MM.1S (cell line): ENCODE measurements at regions not wholly inside any gene's neighbourhood (a gene's known extent, or its start where the extent isn't known, plus 50 kb on each side); places are given as distances from the start of the nearest gene placed in this dataset.
A peak's percentile ranks its signal among the peaks of the same experiment; 100 is the strongest.

Source experiments
- DNase-seq: peaks from one replicate; pipeline ENCODE4 v3.0.0-alpha.2; 2015
- H2AFZ ChIP-seq: fragments of 300-600 bp; sonication (generic); 2 replicates; pipeline ENCODE4 v1.6.0; 2016; ENCODE audit warnings: antibody characterized with exemption, low read length
- H3F3A ChIP-seq: fragments of 300-600 bp; sonication (generic); 2 replicates; pipeline ENCODE4 v1.6.1; 2016; ENCODE audit warnings: mild to moderate bottlenecking, antibody characterized with exemption, low read length, moderate library complexity, mixed read lengths; ENCODE audit not compliant: insufficient read depth
- H3K27ac ChIP-seq: fragments of 300-600 bp; sonication (generic); 2 replicates; pipeline ENCODE4 v1.5.1; 2016; ENCODE audit warnings: mild to moderate bottlenecking, low read length
- H3K27me3 ChIP-seq: fragments of 300-600 bp; sonication (generic); replicated peaks from 2 replicates; pipeline ENCODE4 v1.6.0; 2016; ENCODE audit warnings: low read length; ENCODE audit not compliant: insufficient read depth
- H3K36me3 ChIP-seq: fragments of 300-600 bp; sonication (generic); replicated peaks from 2 replicates; pipeline ENCODE4 v1.6.1; 2016; ENCODE audit warnings: mild to moderate bottlenecking, low read length, mixed read lengths; ENCODE audit not compliant: insufficient read depth
- H3K4me1 ChIP-seq: fragments of 300-600 bp; sonication (generic); 2 replicates; pipeline ENCODE4 v1.6.1; 2016; ENCODE audit warnings: low read length, mixed read lengths
- H3K4me2 ChIP-seq: fragments of 300-600 bp; sonication (generic); 2 replicates; pipeline ENCODE4 v1.6.0; 2016; ENCODE audit warnings: low read depth, low read length
- H3K4me3 ChIP-seq: fragments of 300-600 bp; sonication (generic); 2 replicates; pipeline ENCODE4 v1.5.1; 2016; ENCODE audit warnings: low read length, mixed read lengths
- H3K79me2 ChIP-seq: fragments of 300-600 bp; sonication (generic); 2 replicates; pipeline ENCODE4 v1.6.1; 2016; ENCODE audit warnings: mixed run types, low read length, mixed read lengths
- H3K9ac ChIP-seq: fragments of 300-600 bp; sonication (generic); 2 replicates; pipeline ENCODE4 v1.6.1; 2016; ENCODE audit warnings: low read length, mixed read lengths
- H3K9me2 ChIP-seq: fragments of 300-600 bp; sonication (generic); replicated peaks from 2 replicates; pipeline ENCODE4 v1.6.1; 2016; ENCODE audit warnings: mild to moderate bottlenecking, low read length, mixed read lengths; ENCODE audit not compliant: insufficient read depth
- H3K9me3 ChIP-seq: fragments of 300-600 bp; sonication (generic); replicated peaks from 2 replicates; pipeline ENCODE4 v1.6.1; 2016; ENCODE audit warnings: mild to moderate bottlenecking, low read length, mixed read lengths; ENCODE audit not compliant: insufficient read depth
- H4K20me1 ChIP-seq: fragments of 300-600 bp; sonication (generic); 2 replicates; pipeline ENCODE4 v1.6.1; 2016; ENCODE audit warnings: mild to moderate bottlenecking, low read length, moderate library complexity, mixed read lengths; ENCODE audit not compliant: insufficient read depth
- EZH2 ChIP-seq: fragments of 300-600 bp; sonication (generic); optimal IDR thresholded peaks from 2 replicates; pipeline ENCODE3; 2017; ENCODE audit warnings: low read depth, mild to moderate bottlenecking, antibody characterized with exemption, low read length, mixed read lengths
- EZH2phosphoT487 ChIP-seq: fragments of 300-600 bp; sonication (generic); IDR thresholded peaks from 2 replicates; pipeline ENCODE4 v1.6.1; 2018; ENCODE audit warnings: antibody characterized with exemption, low read length
- TF ChIP-seq, protein P1 (sequence below): fragments of 300-600 bp; sonication (generic); IDR thresholded peaks from 2 replicates; pipeline ENCODE4 v1.5.1; 2016; ENCODE audit warnings: antibody characterized with exemption, low read length, mixed read lengths

- no peaks in the 10 kb centered on the region for H3F3A ChIP-seq
- H3K79me2 ChIP-seq = peaks cover 36% of the 10 kb centered on the region
- H3K4me3 ChIP-seq = no peak overlapping the region
- H3K9me2 ChIP-seq = no peaks in the 10 kb centered on the region
- no peak overlapping the region for H3K9ac ChIP-seq
- H3K36me3 ChIP-seq = no peaks in the 10 kb centered on the region
- H3K4me2 ChIP-seq = no peak overlapping the region
- no peaks in the 10 kb centered on the region for H3K27me3 ChIP-seq
- H3K4me1 ChIP-seq = 0 out of 2 replicates have a peak, but pooled peaks cover 3% of the 10 kb centered on the region
- H3K9me3 ChIP-seq = no peaks in the 10 kb centered on the region
- H3K27ac ChIP-seq = no peak overlapping the region
- no peaks in the 10 kb centered on the region for H4K20me1 ChIP-seq
- no peak for DNase-seq
- H2AFZ ChIP-seq = no peak overlapping the region
- no peak for TF ChIP-seq EZH2
- TF ChIP-seq EZH2phosphoT487 = no peak
- TF ChIP-seq, protein P1, sequence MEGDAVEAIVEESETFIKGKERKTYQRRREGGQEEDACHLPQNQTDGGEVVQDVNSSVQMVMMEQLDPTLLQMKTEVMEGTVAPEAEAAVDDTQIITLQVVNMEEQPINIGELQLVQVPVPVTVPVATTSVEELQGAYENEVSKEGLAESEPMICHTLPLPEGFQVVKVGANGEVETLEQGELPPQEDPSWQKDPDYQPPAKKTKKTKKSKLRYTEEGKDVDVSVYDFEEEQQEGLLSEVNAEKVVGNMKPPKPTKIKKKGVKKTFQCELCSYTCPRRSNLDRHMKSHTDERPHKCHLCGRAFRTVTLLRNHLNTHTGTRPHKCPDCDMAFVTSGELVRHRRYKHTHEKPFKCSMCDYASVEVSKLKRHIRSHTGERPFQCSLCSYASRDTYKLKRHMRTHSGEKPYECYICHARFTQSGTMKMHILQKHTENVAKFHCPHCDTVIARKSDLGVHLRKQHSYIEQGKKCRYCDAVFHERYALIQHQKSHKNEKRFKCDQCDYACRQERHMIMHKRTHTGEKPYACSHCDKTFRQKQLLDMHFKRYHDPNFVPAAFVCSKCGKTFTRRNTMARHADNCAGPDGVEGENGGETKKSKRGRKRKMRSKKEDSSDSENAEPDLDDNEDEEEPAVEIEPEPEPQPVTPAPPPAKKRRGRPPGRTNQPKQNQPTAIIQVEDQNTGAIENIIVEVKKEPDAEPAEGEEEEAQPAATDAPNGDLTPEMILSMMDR = no peak
These were observed 116.7 kb downstream of the KLF12 start for GRCh38 chr13:74017301-74018061.

DNA sequence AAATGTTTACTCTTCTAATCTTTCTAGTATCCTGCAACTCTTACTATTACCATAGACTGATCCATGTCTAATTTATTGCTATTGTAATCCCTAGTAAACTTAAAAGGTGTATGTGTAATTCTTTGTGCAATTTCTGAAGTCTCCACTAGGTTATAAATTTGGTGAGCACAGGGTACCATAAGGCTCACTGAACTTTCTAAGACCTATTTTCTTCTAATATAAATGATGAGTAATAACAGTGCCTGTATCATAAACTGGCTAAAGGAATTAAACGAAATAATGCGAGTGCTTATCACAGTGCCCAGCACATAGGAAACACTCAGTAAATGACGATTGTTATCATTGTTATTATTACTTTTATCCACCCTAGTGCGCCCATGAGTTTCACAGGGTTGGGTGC, 119.1 kb downstream of the KLF12 start:
- 0 out of 2 replicates have a peak, but pooled peaks cover 3% of the 10 kb centered on the region for H3K4me1 ChIP-seq
- H3K4me2 ChIP-seq = no peak overlapping the region
- H3K27me3 ChIP-seq = no peaks in the 10 kb centered on the region
- TF ChIP-seq, protein P1 = peak; percentile 37
- no peak for TF ChIP-seq EZH2phosphoT487
- no peaks in the 10 kb centered on the region for H3K9me3 ChIP-seq
- H3K9ac ChIP-seq = no peak overlapping the region
- no peak for DNase-seq
- no peaks in the 10 kb centered on the region for H4K20me1 ChIP-seq
- no peak overlapping the region for H2AFZ ChIP-seq
- no peak overlapping the region for H3K27ac ChIP-seq
- H3K79me2 ChIP-seq = peaks cover 26% of the 10 kb centered on the region
- no peaks in the 10 kb centered on the region for H3K9me2 ChIP-seq
- H3K4me3 ChIP-seq = no peak overlapping the region
- no peaks in the 10 kb centered on the region for H3K36me3 ChIP-seq
- H3F3A ChIP-seq = no peaks in the 10 kb centered on the region

DNA sequence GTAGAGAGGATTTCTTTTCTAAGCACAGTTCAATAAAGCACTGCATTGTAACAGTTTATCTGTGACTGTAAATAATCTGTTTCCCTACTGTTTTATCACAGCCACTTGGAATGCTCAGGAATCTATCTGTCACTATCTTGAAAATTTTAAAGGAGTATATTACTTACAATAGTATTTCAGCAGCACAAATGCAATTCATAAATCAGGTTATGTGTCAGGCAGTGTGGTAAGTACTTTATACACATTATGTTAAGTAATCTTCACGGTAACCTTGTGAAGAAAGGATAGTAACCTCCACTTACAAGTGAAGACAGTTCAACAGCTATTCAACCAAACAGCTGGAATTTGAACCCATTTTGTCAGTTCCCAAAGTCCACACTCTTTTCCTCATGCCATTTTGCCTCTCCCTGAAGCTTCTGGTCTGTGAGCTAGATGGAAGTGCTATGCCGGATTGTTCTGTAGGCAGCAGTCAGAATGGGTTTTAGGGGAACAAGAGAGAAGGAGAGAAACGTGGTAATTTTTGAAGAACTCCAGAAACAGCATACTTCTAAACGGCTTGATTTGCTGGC, 125.0 kb downstream of the KLF12 start:
- Histone ChIP-seq H3K36me3 (no peaks in the 10 kb centered on the region), H3K9me3 (no peaks in the 10 kb centered on the region), H3K27me3 (no peaks in the 10 kb centered on the region), H3K9ac (no peak overlapping the region), H4K20me1 (no peaks in the 10 kb centered on the region), H3F3A (no peaks in the 10 kb centered on the region), H3K4me1 (no peaks in the 10 kb centered on the region), H3K79me2 (peaks cover 19% of the 10 kb centered on the region), H3K4me2 (no peak overlapping the region), H3K4me3 (no peak overlapping the region), H3K27ac (no peak overlapping the region), H2AFZ (no peak overlapping the region), H3K9me2 (no peaks in the 10 kb centered on the region)
- no peak for TF ChIP-seq EZH2phosphoT487
- TF ChIP-seq, protein P1 = no peak
- no peak for DNase-seq
